SK-N-SH (cell line): ENCODE measurements at regions not wholly inside any gene's neighbourhood (a gene's known extent, or its start where the extent isn't known, plus 50 kb on each side); places are given as distances from the start of the nearest gene placed in this dataset.
"Not testable (repeated sequence)": the region's sequence is repeated elsewhere in the genome, so short reads cannot be mapped to it uniquely, and the experiment has no call there.

Experiments
- CTCF ChIA-PET: fragments of 300-600, 350-600 bp; formaldehyde crosslinking; extraction: SDS; loops from one replicate; lab custom pipeline; 2021; lab: Yijun Ruan, JAX
- POLR2A ChIA-PET: fragments of 350-600 bp; sonication (Branson Sonifier 250); formaldehyde crosslinking; extraction: SDS; loops from one replicate; lab custom pipeline; 2020; ENCODE audit warnings: antibody characterized with exemption, inconsistent platforms; lab: Yijun Ruan, JAX
- DNase-seq: peaks from one replicate; pipeline ENCODE4 v3.0.0; 2012
- H2AFZ ChIP-seq: fragments of 200-600 bp; sonication (generic); 2 replicates; pipeline ENCODE4 v1.8.1; 2016; ENCODE audit warnings: antibody characterized with exemption, mild to moderate bottlenecking, low read depth
- H3F3A ChIP-seq: fragments of 200-600 bp; sonication (generic); replicated peaks from 2 replicates; pipeline ENCODE3; 2016; ENCODE audit warnings: antibody characterized with exemption, mild to moderate bottlenecking; ENCODE audit not compliant: insufficient read depth
- H3K27ac ChIP-seq, 2 experiments: fragments of 200-500 bp in 1 of 2; fragments of 200-600 bp in 1 of 2; sonication (Bioruptor generic) in 1 of 2; sonication (generic), shearing (Covaris generic) in 1 of 2; 2 replicates each; pipeline versions ENCODE4 v1.5.1 to v1.6.1; 2014 to 2016; ENCODE audit warnings: low read depth in 2 of 2, inconsistent platforms in 1 of 2, low read length in 1 of 2, mild to moderate bottlenecking in 1 of 2, mixed read lengths in 1 of 2
- H3K27me3 ChIP-seq: fragments of 200-600 bp; sonication (generic), shearing (Covaris generic); 2 replicates; pipeline ENCODE4 v1.6.1; 2016; ENCODE audit warnings: mixed run types; ENCODE audit not compliant: insufficient read depth
- H3K36me3 ChIP-seq, 2 experiments: fragments of 200-500 bp in 1 of 2; fragments of 200-600 bp in 1 of 2; sonication (Bioruptor generic) in 1 of 2; sonication (generic) in 1 of 2; replicated peaks in 1 of 2; 2 replicates each; pipeline versions ENCODE3 to v1.5.1; 2014 to 2016; ENCODE audit warnings: low read length in 1 of 2, mild to moderate bottlenecking in 1 of 2; ENCODE audit not compliant: insufficient read depth in 2 of 2, control insufficient read depth in 1 of 2
- H3K4me1 ChIP-seq, 2 experiments: fragments of 200-500 bp in 1 of 2; fragments of 200-600 bp in 1 of 2; sonication (Bioruptor generic) in 1 of 2; sonication (generic), shearing (Covaris generic) in 1 of 2; 2 replicates each; pipeline versions ENCODE4 v1.5.1 to v1.6.1; 2014 to 2016; ENCODE audit warnings: low read depth in 1 of 2, low read length in 1 of 2, mixed run types in 1 of 2; ENCODE audit not compliant: insufficient read depth in 2 of 2, control insufficient read depth in 1 of 2
- H3K4me2 ChIP-seq: fragments of 200-600 bp; sonication (generic), shearing (Covaris generic); 2 replicates; pipeline ENCODE4 v1.6.1; 2017; ENCODE audit warnings: mixed run types
- H3K4me3 ChIP-seq, 2 experiments: fragments of 200-500 bp in 1 of 2; fragments of 200-600 bp in 1 of 2; sonication (Bioruptor generic) in 1 of 2; sonication (generic), shearing (Covaris generic) in 1 of 2; 2 replicates each; pipeline versions ENCODE4 v1.5.1 to v1.8.1; 2014 to 2016; ENCODE audit warnings: low read depth in 2 of 2, inconsistent platforms in 1 of 2, low read length in 1 of 2, mild to moderate bottlenecking in 1 of 2, mixed read lengths in 1 of 2, moderate library complexity in 1 of 2
- H3K79me2 ChIP-seq: fragments of 200-600 bp; sonication (generic); 2 replicates; pipeline ENCODE4 v1.8.1; 2017; ENCODE audit warnings: mild to moderate bottlenecking; ENCODE audit not compliant: insufficient read depth
- H3K9ac ChIP-seq: fragments of 200-600 bp; sonication (generic); 2 replicates; pipeline ENCODE4 v1.6.1; 2017; ENCODE audit warnings: mixed run types
- H3K9me2 ChIP-seq: fragments of 200-600 bp; sonication (generic); 2 replicates; pipeline ENCODE4 v1.6.1; 2017; ENCODE audit warnings: mixed run types
- H3K9me3 ChIP-seq: fragments of 200-600 bp; sonication (generic); 2 replicates; pipeline ENCODE4 v1.6.1; 2017; ENCODE audit warnings: mixed run types, mild to moderate bottlenecking, moderate library complexity
- H4K20me1 ChIP-seq: fragments of 200-600 bp; sonication (generic); 2 replicates; pipeline ENCODE4 v1.6.1; 2017; ENCODE audit warnings: mild to moderate bottlenecking, mixed run types; ENCODE audit not compliant: insufficient read depth
- ELF1 ChIP-seq: IDR thresholded peaks from 2 replicates; pipeline ENCODE4 v1.4.0; 2012
- EP300 ChIP-seq, 2 experiments: IDR thresholded peaks; 2 replicates each; pipeline versions ENCODE4 v1.4.0 to v1.6.1; 2012; ENCODE audit warnings: borderline replicate concordance in 1 of 2, low read depth in 1 of 2, low read length in 1 of 2
- FOSL2 ChIP-seq: IDR thresholded peaks from 2 replicates; pipeline ENCODE4 v1.4.0; 2012; ENCODE audit warnings: low read depth, mild to moderate bottlenecking, moderate library complexity, borderline replicate concordance
- GABPA ChIP-seq: IDR thresholded peaks from 2 replicates; pipeline ENCODE4 v1.4.0; 2012; ENCODE audit warnings: low read depth, mild to moderate bottlenecking
- MXI1 ChIP-seq: IDR thresholded peaks from 2 replicates; pipeline ENCODE4 v1.6.1; 2012; ENCODE audit warnings: mild to moderate bottlenecking, low read depth, low read length, improper control_type of control experiment
- NRF1 ChIP-seq: IDR thresholded peaks from 2 replicates; pipeline ENCODE4 v1.6.1; 2012; ENCODE audit warnings: low read depth, mild to moderate bottlenecking, low read length
- RAD21 ChIP-seq: IDR thresholded peaks from 2 replicates; pipeline ENCODE4 v1.6.1; 2012; ENCODE audit warnings: mild to moderate bottlenecking, low read length
- RFX5 ChIP-seq: IDR thresholded peaks from 2 replicates; pipeline ENCODE4 v1.6.1; 2012; ENCODE audit warnings: mild to moderate bottlenecking, improper control_type of control experiment, low read length
- RXRA ChIP-seq: IDR thresholded peaks from 2 replicates; pipeline ENCODE4 v1.4.0; 2012; ENCODE audit warnings: low read depth, mild to moderate bottlenecking, borderline replicate concordance
- SMC3 ChIP-seq: IDR thresholded peaks from 2 replicates; pipeline ENCODE4 v1.6.1; 2012; ENCODE audit warnings: low read depth, low read length, improper control_type of control experiment
- TAF1 ChIP-seq: IDR thresholded peaks from 2 replicates; pipeline ENCODE4 v1.6.1; 2012; ENCODE audit warnings: low read depth, mild to moderate bottlenecking, low read length, moderate library complexity, borderline replicate concordance
- whole genome bisulfite sequencing: methylation state at CpG from one replicate; pipeline ENCODE4 v1.1.6; 2017; ENCODE audit warnings: low lambda C conversion rate; 5-methylcytosine and 5-hydroxymethylcytosine counted together
- TF ChIP-seq, protein P1 (sequence below): IDR thresholded peaks from 2 replicates; pipeline ENCODE4 v1.4.0; 2012; ENCODE audit warnings: low read depth, borderline replicate concordance
- TF ChIP-seq, protein P2 (sequence below): IDR thresholded peaks from 2 replicates; pipeline ENCODE4 v1.6.1; 2012; ENCODE audit warnings: mild to moderate bottlenecking, low read depth, low read length, moderate library complexity
- TF ChIP-seq, protein P3 (sequence below): fragments of 150-350 bp; IDR thresholded peaks from 2 replicates; pipeline ENCODE4 v1.6.1; 2016; ENCODE audit warnings: mild to moderate bottlenecking, low read depth, low read length

DNA sequence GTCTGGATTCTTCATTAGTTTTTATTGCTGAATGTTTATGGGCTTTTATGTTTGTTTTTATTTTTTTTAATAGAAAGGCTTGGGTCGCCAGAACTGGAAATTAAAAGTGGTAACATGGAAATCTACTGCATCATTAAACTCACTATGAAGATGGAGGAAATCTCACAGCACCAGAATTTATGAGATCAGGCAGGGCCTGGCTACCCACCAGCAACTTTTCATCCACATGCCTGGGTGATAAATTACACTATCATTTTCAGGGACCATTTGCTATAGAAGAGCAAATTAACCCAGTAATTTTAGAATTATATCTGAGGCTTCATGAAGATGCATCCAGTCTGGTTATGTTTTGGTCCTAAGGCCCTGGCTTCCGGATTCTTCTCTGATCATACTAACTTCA, 57.8 kb upstream of the PLCB4 start (continued):
- no peak for TF ChIP-seq MXI1
- no peak for TF ChIP-seq ELF1
- TF ChIP-seq, protein P1, sequence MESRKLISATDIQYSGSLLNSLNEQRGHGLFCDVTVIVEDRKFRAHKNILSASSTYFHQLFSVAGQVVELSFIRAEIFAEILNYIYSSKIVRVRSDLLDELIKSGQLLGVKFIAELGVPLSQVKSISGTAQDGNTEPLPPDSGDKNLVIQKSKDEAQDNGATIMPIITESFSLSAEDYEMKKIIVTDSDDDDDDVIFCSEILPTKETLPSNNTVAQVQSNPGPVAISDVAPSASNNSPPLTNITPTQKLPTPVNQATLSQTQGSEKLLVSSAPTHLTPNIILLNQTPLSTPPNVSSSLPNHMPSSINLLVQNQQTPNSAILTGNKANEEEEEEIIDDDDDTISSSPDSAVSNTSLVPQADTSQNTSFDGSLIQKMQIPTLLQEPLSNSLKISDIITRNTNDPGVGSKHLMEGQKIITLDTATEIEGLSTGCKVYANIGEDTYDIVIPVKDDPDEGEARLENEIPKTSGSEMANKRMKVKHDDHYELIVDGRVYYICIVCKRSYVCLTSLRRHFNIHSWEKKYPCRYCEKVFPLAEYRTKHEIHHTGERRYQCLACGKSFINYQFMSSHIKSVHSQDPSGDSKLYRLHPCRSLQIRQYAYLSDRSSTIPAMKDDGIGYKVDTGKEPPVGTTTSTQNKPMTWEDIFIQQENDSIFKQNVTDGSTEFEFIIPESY: no peak
- TF ChIP-seq RAD21: no peak

DNA sequence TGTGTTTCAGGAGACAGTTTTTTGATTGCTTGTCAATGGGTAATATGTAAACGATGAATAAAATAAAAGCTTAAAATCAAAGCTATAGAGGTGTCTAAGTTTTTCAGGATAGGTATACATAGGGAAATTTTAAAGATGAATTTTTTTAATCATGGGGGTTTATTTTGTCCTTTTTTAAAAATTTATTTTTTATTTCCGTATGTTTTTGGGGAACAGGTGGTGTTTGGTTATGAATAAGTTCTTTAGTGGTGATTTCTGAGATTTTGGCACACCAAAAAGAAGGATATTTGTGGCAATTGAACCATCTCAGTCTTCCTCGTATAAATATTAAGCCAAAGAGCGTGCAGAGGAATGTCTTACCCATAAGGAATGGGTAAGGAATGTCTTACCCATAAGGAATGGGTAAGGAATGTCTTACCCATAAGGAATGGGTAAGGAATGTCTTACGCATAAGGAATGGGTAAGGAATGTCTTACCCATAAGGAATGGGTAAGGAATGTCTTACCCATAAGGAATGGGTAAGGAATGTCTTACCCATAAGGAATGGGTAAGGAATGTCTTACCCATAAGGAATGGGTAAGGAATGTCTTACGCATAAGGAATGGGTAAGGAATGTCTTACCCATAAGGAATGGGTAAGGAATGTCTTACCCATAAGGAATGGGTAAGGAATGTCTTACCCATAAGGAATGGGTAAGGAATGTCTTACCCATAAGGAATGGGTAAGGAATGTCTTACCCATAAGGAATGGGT, 53.5 kb upstream of the PLCB4 start:
- H4K20me1 ChIP-seq, H3K79me2 ChIP-seq, H3K4me1 ChIP-seq, H3K4me3 ChIP-seq, H3K27me3 ChIP-seq, H3K9ac ChIP-seq, H2AFZ ChIP-seq, CTCF ChIA-PET, POLR2A ChIA-PET, DNase-seq, H3K9me2 ChIP-seq, H3K9me3 ChIP-seq, H3K4me2 ChIP-seq, H3K36me3 ChIP-seq, H3K27ac ChIP-seq: not testable (repeated sequence)
- H3F3A ChIP-seq: peaks cover 11% of the 10 kb centered on the region
- WGBS: 70% methylated on average over 4 of the region's 6 CpGs

DNA sequence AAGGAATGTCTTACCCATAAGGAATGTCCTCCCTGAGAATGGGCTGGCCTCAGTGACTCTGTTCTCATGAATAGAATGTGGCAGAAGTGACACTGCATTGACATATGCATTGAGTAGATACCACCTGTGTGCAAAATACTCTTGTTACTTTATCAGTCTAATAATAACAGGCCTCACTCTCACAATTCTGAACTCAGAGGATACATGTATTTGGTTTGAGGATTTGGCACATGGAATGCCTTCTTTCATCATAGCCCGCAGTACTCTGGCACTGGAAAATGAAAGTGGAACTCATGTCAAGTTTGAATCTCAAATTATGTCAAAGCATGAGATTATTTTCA, 52.9 kb upstream of the PLCB4 start:
- no peaks in the 10 kb centered on the region for H3K9me2 ChIP-seq
- no peaks in the 10 kb centered on the region for H3K79me2 ChIP-seq
- no peak overlapping the region for H3K4me2 ChIP-seq
- no peaks in the 10 kb centered on the region for H3K27me3 ChIP-seq
- no peaks in the 10 kb centered on the region for H3K36me3 ChIP-seq
- no peak overlapping the region for H3K4me3 ChIP-seq
- 0 out of 2 replicates have a peak, but pooled peaks cover 6% of the 10 kb centered on the region for H3K9me3 ChIP-seq
- TF ChIP-seq GABPA: no peak
- TF ChIP-seq FOSL2: no peak
- TF ChIP-seq, protein P2, sequence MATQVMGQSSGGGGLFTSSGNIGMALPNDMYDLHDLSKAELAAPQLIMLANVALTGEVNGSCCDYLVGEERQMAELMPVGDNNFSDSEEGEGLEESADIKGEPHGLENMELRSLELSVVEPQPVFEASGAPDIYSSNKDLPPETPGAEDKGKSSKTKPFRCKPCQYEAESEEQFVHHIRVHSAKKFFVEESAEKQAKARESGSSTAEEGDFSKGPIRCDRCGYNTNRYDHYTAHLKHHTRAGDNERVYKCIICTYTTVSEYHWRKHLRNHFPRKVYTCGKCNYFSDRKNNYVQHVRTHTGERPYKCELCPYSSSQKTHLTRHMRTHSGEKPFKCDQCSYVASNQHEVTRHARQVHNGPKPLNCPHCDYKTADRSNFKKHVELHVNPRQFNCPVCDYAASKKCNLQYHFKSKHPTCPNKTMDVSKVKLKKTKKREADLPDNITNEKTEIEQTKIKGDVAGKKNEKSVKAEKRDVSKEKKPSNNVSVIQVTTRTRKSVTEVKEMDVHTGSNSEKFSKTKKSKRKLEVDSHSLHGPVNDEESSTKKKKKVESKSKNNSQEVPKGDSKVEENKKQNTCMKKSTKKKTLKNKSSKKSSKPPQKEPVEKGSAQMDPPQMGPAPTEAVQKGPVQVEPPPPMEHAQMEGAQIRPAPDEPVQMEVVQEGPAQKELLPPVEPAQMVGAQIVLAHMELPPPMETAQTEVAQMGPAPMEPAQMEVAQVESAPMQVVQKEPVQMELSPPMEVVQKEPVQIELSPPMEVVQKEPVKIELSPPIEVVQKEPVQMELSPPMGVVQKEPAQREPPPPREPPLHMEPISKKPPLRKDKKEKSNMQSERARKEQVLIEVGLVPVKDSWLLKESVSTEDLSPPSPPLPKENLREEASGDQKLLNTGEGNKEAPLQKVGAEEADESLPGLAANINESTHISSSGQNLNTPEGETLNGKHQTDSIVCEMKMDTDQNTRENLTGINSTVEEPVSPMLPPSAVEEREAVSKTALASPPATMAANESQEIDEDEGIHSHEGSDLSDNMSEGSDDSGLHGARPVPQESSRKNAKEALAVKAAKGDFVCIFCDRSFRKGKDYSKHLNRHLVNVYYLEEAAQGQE: no peak
- TF ChIP-seq RFX5: no peak
- no peak for TF ChIP-seq SMC3
- no peak for TF ChIP-seq RXRA
- TF ChIP-seq, protein P3, sequence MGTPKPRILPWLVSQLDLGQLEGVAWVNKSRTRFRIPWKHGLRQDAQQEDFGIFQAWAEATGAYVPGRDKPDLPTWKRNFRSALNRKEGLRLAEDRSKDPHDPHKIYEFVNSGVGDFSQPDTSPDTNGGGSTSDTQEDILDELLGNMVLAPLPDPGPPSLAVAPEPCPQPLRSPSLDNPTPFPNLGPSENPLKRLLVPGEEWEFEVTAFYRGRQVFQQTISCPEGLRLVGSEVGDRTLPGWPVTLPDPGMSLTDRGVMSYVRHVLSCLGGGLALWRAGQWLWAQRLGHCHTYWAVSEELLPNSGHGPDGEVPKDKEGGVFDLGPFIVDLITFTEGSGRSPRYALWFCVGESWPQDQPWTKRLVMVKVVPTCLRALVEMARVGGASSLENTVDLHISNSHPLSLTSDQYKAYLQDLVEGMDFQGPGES: no peak
- TF ChIP-seq NRF1: no peak
- TF ChIP-seq TAF1: no peak
- no peak for TF ChIP-seq EP300 (IDR thresholded peaks at IDR 0.05; ENCODE audit: borderline replicate concordance in 1 of 2, low read depth in 1 of 2, low read length in 1 of 2)
- no peak for TF ChIP-seq RAD21
- H2AFZ ChIP-seq: no peak overlapping the region
- no peaks in the 10 kb centered on the region for H4K20me1 ChIP-seq
- H3K4me1 ChIP-seq: peaks cover 0 to 3% of the 10 kb centered on the region in 2 experiments; a peak in 1 of 4 replicates
- H3K9ac ChIP-seq: no peak overlapping the region
- DNase-seq: no peak
- H3F3A ChIP-seq: peaks cover 11% of the 10 kb centered on the region
- ChIA-PET CTCF (no interaction called here), POLR2A (no interaction called here)
- WGBS: 83% methylated on average over 1 of the region's 1 CpG
- peak overlapping the region in 1 of 2 experiments; percentile 27; a peak in 1 of 4 replicates for H3K27ac ChIP-seq
